H1 (cell line): ENCODE measurements at regions not wholly inside any gene's neighbourhood (a gene's known extent, or its start where the extent isn't known, plus 50 kb on each side); places are given as distances from the start of the nearest gene placed in this dataset.

Source experiments
- ASH2L ChIP-seq: fragments of 200-600, 300-600 bp; sonication (generic); IDR thresholded peaks from one replicate; pipeline ENCODE4 v1.7.1; 2017; ENCODE audit warnings: low read length
- BRCA1 ChIP-seq: IDR thresholded peaks from 2 replicates; pipeline ENCODE4 v1.6.1; 2012; ENCODE audit warnings: low read depth, low read length, improper control_type of control experiment
- GABPA ChIP-seq: IDR thresholded peaks from 2 replicates; pipeline ENCODE4 v1.6.1; 2011; ENCODE audit warnings: mild to moderate bottlenecking, low read length, moderate library complexity, borderline replicate concordance; ENCODE audit not compliant: insufficient read depth
- GTF2F1 ChIP-seq: IDR thresholded peaks from 2 replicates; pipeline ENCODE4 v1.6.1; 2012; ENCODE audit warnings: low read depth, low read length, improper control_type of control experiment, borderline replicate concordance
- SIX5 ChIP-seq: IDR thresholded peaks from 2 replicates; pipeline ENCODE4 v1.6.1; 2011; ENCODE audit warnings: mild to moderate bottlenecking, low read depth, low read length
- ZNF274 ChIP-seq: IDR thresholded peaks from 2 replicates; pipeline ENCODE4 v1.7.0; 2012; ENCODE audit warnings: low read length, borderline replicate concordance; ENCODE audit errors: extremely low read depth

DNA sequence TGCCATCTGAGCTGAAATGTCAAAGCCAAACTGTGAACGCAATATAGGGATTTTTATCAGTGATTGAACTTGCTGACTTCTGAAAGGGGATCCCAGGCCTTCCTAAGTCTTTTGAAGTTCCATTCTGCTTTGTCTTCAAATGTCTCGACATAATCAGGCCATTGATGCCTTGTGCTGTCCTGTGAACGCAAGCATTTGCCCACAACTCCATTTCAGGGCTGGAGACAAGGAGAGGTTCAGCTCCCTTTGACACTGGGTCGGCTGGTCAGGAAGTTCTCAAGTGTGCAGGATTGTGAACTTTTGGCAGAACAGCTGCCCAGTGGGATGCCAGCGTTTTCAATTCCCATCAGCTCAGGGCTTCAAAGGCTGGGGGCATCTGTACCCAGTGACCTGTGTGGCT is 345.3 kb downstream of the NUAK1 start (continued):
- TF ChIP-seq BRCA1 (no peak), ZNF274 (no peak), GABPA (no peak), ASH2L (no peak), GTF2F1 (no peak), SIX5 (no peak)
